Osteoblast (primary cell): ENCODE measurements at regions not wholly inside any gene's neighbourhood (a gene's known extent, or its start where the extent isn't known, plus 50 kb on each side); places are given as distances from the start of the nearest gene placed in this dataset.

Source experiments
- DNase-seq: peaks from one replicate; pipeline ENCODE4 v3.0.0; 2011; ENCODE audit warnings: low spot score, mixed read lengths; ENCODE audit not compliant: insufficient read length; ENCODE audit errors: missing footprints
- H2AFZ ChIP-seq: 2 replicates; pipeline ENCODE4 v1.6.0; 2011; ENCODE audit warnings: mild to moderate bottlenecking, low read length
- H3K27ac ChIP-seq: 2 replicates; pipeline ENCODE4 v1.5.1; 2011; ENCODE audit warnings: mild to moderate bottlenecking, low read depth, low read length, moderate library complexity
- H3K27me3 ChIP-seq: 2 replicates; pipeline ENCODE4 v1.6.0; 2012; ENCODE audit warnings: mild to moderate bottlenecking, control low read depth, inconsistent platforms, low read length, moderate library complexity; ENCODE audit not compliant: insufficient read depth
- H3K36me3 ChIP-seq: 2 replicates; pipeline ENCODE4 v1.5.1; 2011; ENCODE audit warnings: mild to moderate bottlenecking, low read length, control low read depth, moderate library complexity; ENCODE audit not compliant: insufficient read depth
- H3K4me1 ChIP-seq: 2 replicates; pipeline ENCODE4 v1.5.1; 2011; ENCODE audit warnings: mild to moderate bottlenecking, low read length, control low read depth, moderate library complexity; ENCODE audit not compliant: insufficient read depth
- H3K4me2 ChIP-seq: 2 replicates; pipeline ENCODE4 v1.6.0; 2011; ENCODE audit warnings: mild to moderate bottlenecking, low read length; ENCODE audit not compliant: insufficient read depth
- H3K4me3 ChIP-seq: fragments of 200-600 bp; sonication (generic); 3 replicates; pipeline ENCODE4 v1.5.1; 2012; ENCODE audit warnings: mild to moderate bottlenecking, low read length, inconsistent platforms; ENCODE audit not compliant: insufficient read depth
- H3K79me2 ChIP-seq: 2 replicates; pipeline ENCODE4 v1.6.0; 2012; ENCODE audit warnings: mild to moderate bottlenecking, low read length, control low read depth, inconsistent platforms; ENCODE audit not compliant: insufficient read depth
- H3K9me3 ChIP-seq: 2 replicates; pipeline ENCODE4 v1.5.1; 2011; ENCODE audit warnings: low read depth, low read length, control low read depth
- H4K20me1 ChIP-seq: 2 replicates; pipeline ENCODE4 v1.6.0; 2012; ENCODE audit warnings: mild to moderate bottlenecking, low read length, control low read depth; ENCODE audit not compliant: insufficient read depth
- CTCF ChIP-seq: IDR thresholded peaks from 2 replicates; pipeline ENCODE4 v1.5.1; 2011; ENCODE audit warnings: mild to moderate bottlenecking, low read depth, low read length, moderate library complexity; ENCODE audit errors: extremely low read depth

GRCh38 chr13:112184261-112184660, 117.3 kb downstream of the SOX1 start:
- no peak for TF ChIP-seq CTCF
- Histone ChIP-seq H3K27ac (no peak overlapping the region), H3K4me1 (no peaks in the 10 kb centered on the region), H4K20me1 (no peaks in the 10 kb centered on the region), H3K4me3 (no peak overlapping the region), H3K27me3 (no peaks in the 10 kb centered on the region), H3K4me2 (no peak overlapping the region), H2AFZ (no peak overlapping the region), H3K36me3 (no peaks in the 10 kb centered on the region), H3K79me2 (no peaks in the 10 kb centered on the region), H3K9me3 (no peaks in the 10 kb centered on the region)
- DNase-seq = no peak

GRCh38 chr13:112184851-112185371, 118.0 kb downstream of the SOX1 start:
- H3K4me1 ChIP-seq = no peaks in the 10 kb centered on the region
- H3K36me3 ChIP-seq = no peaks in the 10 kb centered on the region
- no peak overlapping the region for H2AFZ ChIP-seq
- no peaks in the 10 kb centered on the region for H4K20me1 ChIP-seq
- no peaks in the 10 kb centered on the region for H3K79me2 ChIP-seq
- no peak for TF ChIP-seq CTCF
- no peak for DNase-seq
- no peak overlapping the region for H3K4me2 ChIP-seq
- no peak overlapping the region for H3K27ac ChIP-seq
- no peaks in the 10 kb centered on the region for H3K9me3 ChIP-seq
- no peak overlapping the region for H3K4me3 ChIP-seq
- H3K27me3 ChIP-seq = no peaks in the 10 kb centered on the region

- no peak for TF ChIP-seq CTCF
- no peak overlapping the region for H2AFZ ChIP-seq
- no peaks in the 10 kb centered on the region for H3K27me3 ChIP-seq
- no peak overlapping the region for H3K4me2 ChIP-seq
- no peak for DNase-seq
- H4K20me1 ChIP-seq = no peaks in the 10 kb centered on the region
- no peak overlapping the region for H3K27ac ChIP-seq
- H3K9me3 ChIP-seq = no peaks in the 10 kb centered on the region
- no peak overlapping the region for H3K4me3 ChIP-seq
- no peaks in the 10 kb centered on the region for H3K79me2 ChIP-seq
- no peaks in the 10 kb centered on the region for H3K36me3 ChIP-seq
- H3K4me1 ChIP-seq = no peaks in the 10 kb centered on the region
Measured at GRCh38 chr13:112185466-112185865, 118.5 kb downstream of the SOX1 start.

GRCh38 chr13:112186091-112186490, 119.1 kb downstream of the SOX1 start:
- no peaks in the 10 kb centered on the region for H3K79me2 ChIP-seq
- H3K9me3 ChIP-seq = no peaks in the 10 kb centered on the region
- no peaks in the 10 kb centered on the region for H3K27me3 ChIP-seq
- DNase-seq = no peak
- no peak overlapping the region for H3K4me2 ChIP-seq
- H3K36me3 ChIP-seq = no peaks in the 10 kb centered on the region
- no peak overlapping the region for H3K4me3 ChIP-seq
- no peak overlapping the region for H3K27ac ChIP-seq
- H3K4me1 ChIP-seq = no peaks in the 10 kb centered on the region
- TF ChIP-seq CTCF = no peak
- no peak overlapping the region for H2AFZ ChIP-seq
- H4K20me1 ChIP-seq = no peaks in the 10 kb centered on the region
